ENCODE measurements at regions not wholly inside any gene's neighbourhood (a gene's known extent, or its start where the extent isn't known, plus 50 kb on each side); places are given as distances from the start of the nearest gene placed in this dataset.

- Histone ChIP-seq H3K4me3 (no peak overlapping the region), H3K9me3 (no peaks in the 10 kb centered on the region), H3K27me3 (no peaks in the 10 kb centered on the region), H3K4me1 (no peaks in the 10 kb centered on the region), H3K27ac (no peak overlapping the region), H3K36me3 (no peaks in the 10 kb centered on the region)
- 41 to 47% methylated on average over 2 to 3 of the region's 3 CpGs for WGBS, 2 donors (ENCODE audit: low coverage in 1 of 2)
- ATAC-seq = no peak
- TF ChIP-seq POLR2A (IDR thresholded peaks at IDR 0.05) (no peak), POLR2AphosphoS5 (IDR thresholded peaks at IDR 0.05) (no peak)
Observed at GRCh38 chr1:98427664-98428063, 233.9 kb upstream of the SNX7 start.

GRCh38 chr1:98426092-98426491 lies 235.4 kb upstream of the SNX7 start:
- Histone ChIP-seq H3K27ac (no peak overlapping the region), H3K9me3 (no peaks in the 10 kb centered on the region), H3K27me3 (no peaks in the 10 kb centered on the region), H3K36me3 (no peaks in the 10 kb centered on the region), H3K4me1 (no peaks in the 10 kb centered on the region), H3K4me3 (no peak overlapping the region)
- no peak for ATAC-seq
- 88 to 100% methylated on average over 4 of the region's 4 CpGs for WGBS, 2 donors (ENCODE audit: low coverage in 1 of 2)
- no peak for TF ChIP-seq CTCF (IDR thresholded peaks at IDR 0.05)
- TF ChIP-seq POLR2A (IDR thresholded peaks at IDR 0.05) = no peak
- TF ChIP-seq POLR2AphosphoS5 (IDR thresholded peaks at IDR 0.05) = no peak
- no peak for TF ChIP-seq EP300 (IDR thresholded peaks at IDR 0.05)

- H3K36me3 ChIP-seq = no peaks in the 10 kb centered on the region
- no peak for ATAC-seq
- WGBS, 2 donors (ENCODE audit: low coverage in 1 of 2) = 60 to 92% methylated on average over 2 of the region's 2 CpGs
Observed at GRCh38 chr1:98422816-98423215, 238.7 kb upstream of the SNX7 start.

GRCh38 chr1:98421085-98421435 lies 240.5 kb upstream of the SNX7 start:
- TF ChIP-seq POLR2AphosphoS5 (IDR thresholded peaks at IDR 0.05) (no peak), POLR2A (IDR thresholded peaks at IDR 0.05) (no peak), EP300 (IDR thresholded peaks at IDR 0.05) (no peak), CTCF (IDR thresholded peaks at IDR 0.05) (no peak)
- Histone ChIP-seq H3K9me3 (no peaks in the 10 kb centered on the region), H3K4me3 (no peak overlapping the region), H3K27me3 (no peaks in the 10 kb centered on the region), H3K27ac (no peak overlapping the region), H3K4me1 (no peaks in the 10 kb centered on the region), H3K36me3 (no peaks in the 10 kb centered on the region)
- WGBS, 2 donors (ENCODE audit: low coverage in 1 of 2) = 51 to 56% methylated on average over 2 of the region's 2 CpGs
- ATAC-seq = no peak

More at GRCh38 chr1:98422816-98423215, 238.7 kb upstream of the SNX7 start:
- Histone ChIP-seq H3K27me3 (no peaks in the 10 kb centered on the region), H3K27ac (no peak overlapping the region), H3K9me3 (no peaks in the 10 kb centered on the region), H3K4me1 (no peaks in the 10 kb centered on the region), H3K4me3 (no peak overlapping the region)
- TF ChIP-seq POLR2A (IDR thresholded peaks at IDR 0.05) = no peak
- TF ChIP-seq CTCF (IDR thresholded peaks at IDR 0.05) = no peak
- TF ChIP-seq POLR2AphosphoS5 (IDR thresholded peaks at IDR 0.05) = no peak
- TF ChIP-seq EP300 (IDR thresholded peaks at IDR 0.05) = no peak

GRCh38 chr1:98420376-98421084 lies 241.0 kb upstream of the SNX7 start:
- no peaks in the 10 kb centered on the region for H3K36me3 ChIP-seq

More at GRCh38 chr1:98420376-98421084, 241.0 kb upstream of the SNX7 start:
- no peak for ATAC-seq
- Histone ChIP-seq H3K4me1 (no peaks in the 10 kb centered on the region), H3K9me3 (no peaks in the 10 kb centered on the region), H3K4me3 (no peak overlapping the region), H3K27ac (no peak overlapping the region), H3K27me3 (no peaks in the 10 kb centered on the region)
- 7 to 26% methylated on average over 2 of the region's 2 CpGs for WGBS, 2 donors (ENCODE audit: low coverage in 1 of 2)
- TF ChIP-seq CTCF (IDR thresholded peaks at IDR 0.05) (no peak), POLR2AphosphoS5 (IDR thresholded peaks at IDR 0.05) (no peak), EP300 (IDR thresholded peaks at IDR 0.05) (no peak), POLR2A (IDR thresholded peaks at IDR 0.05) (no peak)
